Activated CD4-positive, alpha-beta T cell treated with anti-CD3 and anti-CD28 coated beads, Interleukin-2, amount 50 U/mL, for 4 hours (primary cell): ENCODE measurements at regions not wholly inside any gene's neighbourhood (a gene's known extent, or its start where the extent isn't known, plus 50 kb on each side); places are given as distances from the start of the nearest gene placed in this dataset.
"Not testable (repeated sequence)": the region's sequence is repeated elsewhere in the genome, so short reads cannot be mapped to it uniquely, and the experiment has no call there.

ENCODE experiments used
- DNase-seq, 2 experiments: peaks; one replicate each; pipeline ENCODE4 v3.0.0-alpha.2; 2020

DNA sequence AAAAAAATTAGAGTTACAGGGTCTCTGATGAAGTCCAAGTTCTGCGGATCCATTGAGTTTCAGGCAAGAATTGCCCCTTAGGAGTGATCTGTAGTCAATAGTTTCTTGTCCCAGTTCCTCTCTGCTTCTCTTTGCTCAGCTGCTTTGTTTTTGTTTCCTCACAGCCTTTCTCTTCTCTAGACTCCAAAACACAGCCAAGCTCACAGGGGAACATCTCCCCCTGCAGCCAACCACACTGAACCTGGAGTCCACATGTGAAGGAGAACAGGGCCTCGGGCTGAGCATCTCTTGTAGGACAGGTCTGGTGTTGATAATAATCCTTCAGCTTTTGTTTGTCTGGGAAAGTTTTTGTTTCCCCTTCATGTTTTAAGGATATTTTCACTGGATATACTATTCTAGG is 202.6 kb upstream of the ATP10A start:
- DNase-seq = no peak

DNA sequence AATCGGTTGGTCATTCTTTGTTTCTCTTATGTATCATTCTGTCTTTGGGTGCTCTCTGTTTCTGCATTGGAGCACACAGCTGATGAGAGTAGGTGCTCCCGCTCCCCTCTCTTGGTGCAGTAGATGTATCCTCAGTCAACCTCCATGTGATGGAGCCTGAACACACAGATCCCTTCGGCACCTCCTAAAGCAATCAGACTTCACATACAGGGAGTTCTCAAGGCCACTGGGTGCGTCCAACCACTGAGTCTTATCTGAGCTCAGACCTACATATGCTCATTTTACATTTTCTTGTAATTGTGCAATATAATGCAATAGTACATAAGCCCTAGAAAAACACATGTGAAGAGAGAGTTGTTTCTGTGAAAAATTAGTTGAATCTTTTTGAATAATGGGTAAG is 198.1 kb upstream of the ATP10A start:
- DNase-seq = no peak

GRCh38 chr15:26056766-26057165 is 193.6 kb upstream of the ATP10A start:
- DNase-seq = not testable (repeated sequence)

GRCh38 chr15:26051761-26052675 is 188.9 kb upstream of the ATP10A start:
- no peak for DNase-seq

GRCh38 chr15:26050984-26051383 is 187.9 kb upstream of the ATP10A start:
- DNase-seq = no peak

DNA sequence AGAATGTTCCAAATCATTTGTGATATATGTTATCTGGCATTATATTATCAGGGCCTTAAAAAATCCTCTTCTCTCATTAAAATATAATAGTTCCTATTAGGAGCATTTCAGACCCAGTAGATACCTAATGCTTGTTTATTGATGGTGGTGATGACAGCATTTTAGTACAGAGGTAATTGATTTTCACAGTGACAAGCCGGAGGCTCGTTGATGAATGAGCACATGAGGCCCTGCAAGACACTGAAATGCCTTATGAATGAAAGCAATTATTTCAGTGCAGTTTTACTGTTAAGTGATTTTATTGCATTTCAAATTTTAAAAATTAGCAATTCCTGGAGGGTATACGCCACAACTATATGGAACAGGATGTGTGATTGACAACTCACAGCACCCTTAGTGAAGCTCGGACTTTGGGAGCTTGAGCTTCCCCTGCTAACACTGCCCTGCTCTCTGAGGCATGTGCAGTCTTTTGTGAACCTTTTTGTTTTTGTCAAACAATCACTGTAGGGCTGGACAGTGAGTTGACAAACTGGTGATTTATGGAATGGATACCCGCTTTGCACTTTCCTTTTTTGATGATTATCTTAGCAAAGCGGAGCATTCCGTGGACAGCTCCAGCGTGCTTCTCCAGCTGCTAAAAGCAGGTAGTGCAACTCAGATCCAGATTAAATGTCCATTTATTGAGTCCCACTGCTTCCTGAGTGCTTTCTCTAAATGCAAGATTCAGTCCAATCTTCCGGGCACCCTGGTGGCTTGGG is 187.0 kb upstream of the ATP10A start:
- no peak for DNase-seq

DNA sequence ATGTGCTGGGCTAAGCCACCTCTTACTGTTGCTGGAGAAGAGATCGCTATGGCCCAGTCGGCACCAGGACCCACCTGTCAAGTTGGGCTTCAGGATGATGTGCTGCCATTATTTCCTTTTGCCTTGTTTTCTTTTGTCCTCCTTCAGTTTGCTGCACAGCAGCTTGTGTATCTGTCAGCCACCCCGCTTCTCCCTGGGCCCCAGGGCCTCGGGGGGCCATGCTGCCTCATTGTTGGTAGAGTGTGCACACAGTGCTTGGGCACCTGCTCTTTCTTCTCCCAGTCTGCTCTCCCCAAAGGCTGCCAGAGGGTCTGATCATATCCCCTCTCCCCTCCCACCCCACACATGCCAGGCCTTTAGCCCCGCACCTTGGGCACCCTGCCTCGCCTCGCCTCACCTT is 185.5 kb upstream of the ATP10A start:
- DNase-seq = no peak

- DNase-seq = no peak
These were observed 182.4 kb upstream of the ATP10A start for GRCh38 chr15:26045516-26045915.

DNA sequence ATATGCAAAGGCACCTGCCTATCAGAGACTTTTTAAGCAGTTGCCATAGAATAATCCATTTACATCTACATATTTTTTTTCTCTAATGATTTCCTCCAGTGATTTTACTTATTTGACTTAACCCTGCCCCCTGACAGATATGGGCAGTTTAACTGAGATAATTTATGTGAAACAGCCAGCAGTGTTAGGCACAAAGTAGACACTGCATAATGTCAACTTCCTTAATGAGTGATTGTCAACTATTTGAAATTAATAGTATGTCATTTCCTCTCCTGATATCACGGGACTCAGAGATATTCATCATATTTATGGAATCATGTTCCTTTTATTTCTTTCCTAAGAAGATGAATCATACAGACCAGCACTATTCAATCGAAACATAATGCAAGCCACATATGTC is 179.9 kb upstream of the ATP10A start:
- no peak for DNase-seq

DNA sequence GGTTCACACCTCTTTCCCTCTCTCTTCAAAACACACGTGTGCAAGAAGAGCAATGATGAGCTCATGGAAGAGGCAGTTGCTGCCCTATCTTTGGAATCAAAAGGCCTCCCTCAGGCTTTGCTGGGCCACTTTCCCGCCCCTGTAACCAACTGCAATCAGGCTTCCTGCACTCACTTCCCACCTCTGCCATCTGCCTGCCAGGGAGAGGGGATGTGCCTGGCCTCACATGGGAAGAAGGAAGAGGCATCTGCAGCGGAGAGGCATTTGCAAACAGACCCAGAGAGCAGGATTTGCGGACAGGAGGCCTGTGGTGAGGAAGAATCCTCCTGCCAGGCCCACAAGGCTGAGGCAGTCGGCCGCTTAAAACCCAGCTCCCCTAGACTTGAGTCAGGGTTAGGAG is 175.6 kb upstream of the ATP10A start:
- no peak for DNase-seq

DNA sequence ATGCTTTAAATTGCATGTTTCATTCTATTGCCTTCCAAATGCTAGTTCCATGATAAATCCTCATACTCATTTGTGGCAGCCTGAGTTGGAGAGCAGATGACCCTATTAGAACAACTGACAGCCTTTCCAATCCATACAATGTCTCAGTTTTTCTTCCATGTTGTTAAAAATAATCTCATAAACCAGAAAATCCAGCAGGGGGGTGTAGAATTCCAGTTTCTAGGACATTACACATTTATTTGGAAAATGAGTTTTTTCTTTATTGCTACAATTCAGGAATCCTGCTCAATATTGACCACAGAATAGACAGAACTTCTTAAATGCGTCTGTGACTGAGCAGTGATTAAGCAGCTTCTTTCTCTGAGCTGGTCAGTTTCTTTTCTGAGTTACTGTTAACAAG is 174.2 kb upstream of the ATP10A start:
- no peak for DNase-seq

DNA sequence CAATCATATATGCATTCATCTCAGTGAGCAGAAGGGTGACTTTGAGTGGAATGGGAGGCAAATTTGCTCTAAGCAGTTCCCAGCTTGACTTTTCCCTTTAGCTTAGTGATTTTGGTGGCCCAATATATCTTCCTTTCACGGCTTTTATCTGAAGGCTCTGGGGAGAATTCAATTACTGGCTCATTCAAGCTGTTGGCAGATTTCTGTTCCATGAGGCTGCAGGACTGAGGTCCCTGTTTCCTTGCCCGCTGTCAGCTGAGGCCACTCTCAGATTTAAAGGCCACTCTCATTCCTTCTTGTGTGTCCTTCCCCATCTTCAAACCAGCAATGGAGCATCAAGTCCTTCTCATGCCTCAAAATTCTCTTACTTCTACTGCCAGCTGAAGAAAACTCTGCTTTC is 170.4 kb upstream of the ATP10A start:
- no peak for DNase-seq

- DNase-seq = no peak
These were observed 169.2 kb upstream of the ATP10A start for GRCh38 chr15:26032162-26032846.

DNA sequence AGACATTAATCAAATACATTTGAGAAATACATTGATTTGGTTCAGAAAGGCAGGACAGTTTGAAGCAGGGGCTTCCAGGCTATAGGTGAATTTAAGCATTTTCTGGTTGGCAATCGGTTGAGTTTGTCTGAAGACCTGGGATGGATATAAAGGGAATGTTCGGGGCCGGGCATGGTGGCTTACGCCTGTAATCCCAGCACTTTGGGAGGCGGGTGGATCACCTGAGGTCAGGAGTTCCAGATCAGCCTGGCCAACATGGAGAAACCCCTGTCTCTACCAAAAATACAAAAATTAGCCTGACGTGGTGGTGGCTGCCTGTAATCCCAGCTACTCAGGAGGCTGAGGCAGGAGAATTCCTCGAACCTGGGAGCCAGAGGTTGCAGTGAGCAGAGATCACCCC is 166.5 kb upstream of the ATP10A start:
- not testable (repeated sequence) for DNase-seq

DNA sequence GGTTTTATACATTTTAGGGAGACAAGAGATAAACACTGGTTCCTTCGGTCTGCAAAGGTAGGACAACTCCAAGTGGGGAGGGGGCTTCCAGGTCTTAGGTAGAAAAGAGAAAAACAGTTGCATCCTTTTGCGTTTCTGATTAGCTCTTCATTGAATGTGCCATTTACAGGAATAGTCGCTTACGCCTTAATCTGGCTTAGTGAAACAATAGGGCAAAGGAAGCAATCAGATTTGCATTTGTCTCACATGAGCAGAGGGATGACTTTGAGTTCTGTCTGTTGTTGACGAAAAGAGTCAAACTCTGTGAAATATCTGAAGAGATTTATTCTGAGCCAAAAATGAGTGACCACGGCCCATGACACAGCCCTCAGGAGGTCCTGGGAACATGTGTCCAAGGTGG is 166.0 kb upstream of the ATP10A start:
- no peak for DNase-seq

GRCh38 chr15:26028086-26028740 is 165.1 kb upstream of the ATP10A start:
- no peak for DNase-seq

- not testable (repeated sequence) for DNase-seq
These were observed 163.5 kb upstream of the ATP10A start for GRCh38 chr15:26026671-26027070.

GRCh38 chr15:26024241-26024640 is 161.1 kb upstream of the ATP10A start:
- no peak for DNase-seq

- DNase-seq = no peak
These were observed 160.6 kb upstream of the ATP10A start for GRCh38 chr15:26023691-26024090.

DNA sequence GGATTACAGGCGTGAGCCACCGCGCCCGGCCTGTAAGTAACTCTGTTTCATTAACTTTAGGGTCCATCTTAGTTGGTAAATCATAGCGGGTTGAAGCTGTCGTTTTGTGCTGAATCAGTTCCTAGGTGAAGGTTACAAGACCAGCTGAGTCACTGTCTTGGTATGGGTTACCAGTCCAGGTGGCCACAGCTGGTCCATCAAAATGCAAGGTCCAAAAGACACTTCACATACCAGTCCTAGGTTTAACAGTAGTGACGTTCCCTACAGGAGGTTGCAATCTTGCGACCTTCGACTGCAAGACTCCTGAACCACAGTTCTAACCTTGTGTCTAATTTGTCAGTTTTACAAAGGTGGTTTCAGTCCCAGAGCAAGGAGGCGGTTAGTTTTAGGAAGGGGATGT is 160.1 kb upstream of the ATP10A start:
- no peak for DNase-seq

- DNase-seq = no peak
These were observed 157.7 kb upstream of the ATP10A start for GRCh38 chr15:26020871-26021270.

- no peak for DNase-seq
These were observed 154.5 kb upstream of the ATP10A start for GRCh38 chr15:26017665-26018064.

DNA sequence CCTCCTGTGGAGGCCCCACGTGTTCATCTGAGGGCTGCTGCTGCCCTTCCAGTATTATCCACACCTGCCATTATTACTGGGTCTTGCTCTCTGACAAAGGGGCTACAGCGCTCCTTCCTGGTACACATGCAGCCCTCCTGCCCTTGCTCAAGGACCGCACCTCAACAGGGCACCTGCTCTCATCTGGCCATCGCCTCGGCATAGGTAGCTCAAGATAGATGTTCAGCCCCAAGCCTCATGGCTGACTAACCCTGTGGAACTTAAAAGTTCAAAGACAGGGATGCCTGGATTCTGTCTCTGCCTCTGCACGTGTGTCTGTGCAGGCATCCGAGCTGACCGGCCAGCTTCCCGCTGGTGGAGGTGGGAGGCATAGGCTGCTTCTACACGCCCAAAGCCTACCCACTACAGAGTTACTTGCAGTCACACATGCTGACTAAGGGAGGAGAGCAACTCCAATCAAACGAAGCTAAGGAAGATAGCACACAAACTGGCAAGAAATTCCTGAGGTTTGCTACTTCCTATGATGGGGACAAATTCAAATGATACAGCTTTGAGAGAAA is 152.5 kb upstream of the ATP10A start:
- DNase-seq = no peak
